Skeletal muscle tissue (tissue), 3 donors: ENCODE measurements at regions not wholly inside any gene's neighbourhood (a gene's known extent, or its start where the extent isn't known, plus 50 kb on each side); places are given as distances from the start of the nearest gene placed in this dataset.

Experiments used
- H3K27ac ChIP-seq: one replicate; pipeline ENCODE4 v1.7.0; 2013; ENCODE audit warnings: mild to moderate bottlenecking, low read depth, low read length, inconsistent platforms
- H3K27me3 ChIP-seq, 3 donors: one replicate each; pipeline ENCODE4 v1.7.0; 2013; ENCODE audit warnings: low read length in 3 of 3; ENCODE audit not compliant: control insufficient read depth in 3 of 3, insufficient read depth in 3 of 3
- H3K36me3 ChIP-seq, 3 donors: one replicate each; pipeline ENCODE4 v1.7.0; 2013; ENCODE audit warnings: low read length in 3 of 3; ENCODE audit not compliant: control insufficient read depth in 3 of 3, insufficient read depth in 3 of 3
- H3K4me1 ChIP-seq, 3 donors: one replicate each; pipeline ENCODE4 v1.7.0; 2013; ENCODE audit warnings: low read length in 3 of 3, mild to moderate bottlenecking in 3 of 3; ENCODE audit not compliant: control insufficient read depth in 3 of 3, insufficient read depth in 3 of 3
- H3K4me3 ChIP-seq, 3 donors: one replicate each; pipeline ENCODE4 v1.7.0; 2013; ENCODE audit warnings: low read length in 3 of 3
- H3K9ac ChIP-seq, 3 donors: one replicate each; pipeline ENCODE4 v1.7.0; 2013; ENCODE audit warnings: low read length in 3 of 3, mild to moderate bottlenecking in 3 of 3, moderate library complexity in 2 of 3, low read depth in 1 of 3
- H3K9me3 ChIP-seq, 3 donors: one replicate each; pipeline ENCODE4 v1.7.0; 2013; ENCODE audit warnings: low read length in 3 of 3; ENCODE audit not compliant: control insufficient read depth in 3 of 3
- donor health status: Osteomylitis.

GRCh38 chr10:11395161-11395560 is 216.3 kb downstream of the USP6NL start:
- Histone ChIP-seq H3K9me3 (peaks cover 0 to 2% (median 2%) of the 10 kb centered on the region in 3 donors), H3K36me3 (no peaks in the 10 kb centered on the region), H3K27me3 (peaks cover 7 to 8% (median 8%) of the 10 kb centered on the region in 3 donors), H3K9ac (no peak overlapping the region), H3K4me3 (no peak overlapping the region), H3K4me1 (peaks cover 12 to 17% (median 14%) of the 10 kb centered on the region in 3 donors), H3K27ac (no peak overlapping the region)

- H3K4me3 ChIP-seq, result no peak overlapping the region
Observed at GRCh38 chr10:11393858-11394257, 217.6 kb downstream of the USP6NL start.

GRCh38 chr10:11392776-11393175 is 218.7 kb downstream of the USP6NL start:
- H3K4me3 ChIP-seq, result no peak overlapping the region
- peaks cover 0 to 2% (median 0%) of the 10 kb centered on the region in 3 donors for H3K9me3 ChIP-seq
- H3K27ac ChIP-seq, result no peak overlapping the region
- peaks cover 7 to 10% (median 8%) of the 10 kb centered on the region in 3 donors for H3K27me3 ChIP-seq
- H3K36me3 ChIP-seq, result no peaks in the 10 kb centered on the region
- no peak overlapping the region for H3K9ac ChIP-seq
- peaks cover 9 to 14% (median 10%) of the 10 kb centered on the region in 3 donors for H3K4me1 ChIP-seq

More at GRCh38 chr10:11393858-11394257, 217.6 kb downstream of the USP6NL start:
- Histone ChIP-seq H3K9ac (no peak overlapping the region), H3K27me3 (peaks cover 7 to 10% (median 8%) of the 10 kb centered on the region in 3 donors), H3K4me1 (peaks cover 12 to 17% (median 14%) of the 10 kb centered on the region in 3 donors), H3K9me3 (peaks cover 0 to 2% (median 2%) of the 10 kb centered on the region in 3 donors), H3K27ac (no peak overlapping the region), H3K36me3 (no peaks in the 10 kb centered on the region)

GRCh38 chr10:11388996-11389395 is 222.5 kb downstream of the USP6NL start:
- Histone ChIP-seq H3K9me3 (peaks cover 0 to 2% (median 0%) of the 10 kb centered on the region in 3 donors), H3K36me3 (no peaks in the 10 kb centered on the region)

GRCh38 chr10:11387551-11388222 is 223.8 kb downstream of the USP6NL start:
- Histone ChIP-seq H3K9me3 (peaks cover 0 to 2% (median 0%) of the 10 kb centered on the region in 3 donors), H3K4me3 (no peak overlapping the region), H3K36me3 (no peaks in the 10 kb centered on the region), H3K4me1 (peaks cover 0 to 7% (median 3%) of the 10 kb centered on the region in 3 donors), H3K27me3 (peaks cover 0 to 5% (median 3%) of the 10 kb centered on the region in 3 donors), H3K9ac (no peak overlapping the region), H3K27ac (no peak overlapping the region)

More at GRCh38 chr10:11388996-11389395, 222.5 kb downstream of the USP6NL start:
- H3K27ac ChIP-seq, result no peak overlapping the region
- H3K4me1 ChIP-seq, result peaks cover 0 to 7% (median 3%) of the 10 kb centered on the region in 3 donors
- no peak overlapping the region for H3K9ac ChIP-seq
- peaks cover 0 to 4% (median 3%) of the 10 kb centered on the region in 3 donors for H3K27me3 ChIP-seq
- no peak overlapping the region for H3K4me3 ChIP-seq

GRCh38 chr10:11387044-11387443 is 224.4 kb downstream of the USP6NL start:
- Histone ChIP-seq H3K27me3 (peaks cover 0 to 5% (median 3%) of the 10 kb centered on the region in 3 donors), H3K4me3 (no peak overlapping the region), H3K9ac (no peak overlapping the region), H3K36me3 (no peaks in the 10 kb centered on the region), H3K4me1 (peaks cover 0 to 7% (median 3%) of the 10 kb centered on the region in 3 donors), H3K9me3 (peaks cover 0 to 2% (median 0%) of the 10 kb centered on the region in 3 donors), H3K27ac (no peak overlapping the region)
